Dedifferentiated amniotic fluid mesenchymal stem cell (primary cell): ENCODE measurements at regions not wholly inside any gene's neighbourhood (a gene's known extent, or its start where the extent isn't known, plus 50 kb on each side); places are given as distances from the start of the nearest gene placed in this dataset.

Source experiments
- DNase-seq: peaks from one replicate; pipeline ENCODE4 v3.0.0-alpha.2; 2016; ENCODE audit errors: extremely low spot score

DNA sequence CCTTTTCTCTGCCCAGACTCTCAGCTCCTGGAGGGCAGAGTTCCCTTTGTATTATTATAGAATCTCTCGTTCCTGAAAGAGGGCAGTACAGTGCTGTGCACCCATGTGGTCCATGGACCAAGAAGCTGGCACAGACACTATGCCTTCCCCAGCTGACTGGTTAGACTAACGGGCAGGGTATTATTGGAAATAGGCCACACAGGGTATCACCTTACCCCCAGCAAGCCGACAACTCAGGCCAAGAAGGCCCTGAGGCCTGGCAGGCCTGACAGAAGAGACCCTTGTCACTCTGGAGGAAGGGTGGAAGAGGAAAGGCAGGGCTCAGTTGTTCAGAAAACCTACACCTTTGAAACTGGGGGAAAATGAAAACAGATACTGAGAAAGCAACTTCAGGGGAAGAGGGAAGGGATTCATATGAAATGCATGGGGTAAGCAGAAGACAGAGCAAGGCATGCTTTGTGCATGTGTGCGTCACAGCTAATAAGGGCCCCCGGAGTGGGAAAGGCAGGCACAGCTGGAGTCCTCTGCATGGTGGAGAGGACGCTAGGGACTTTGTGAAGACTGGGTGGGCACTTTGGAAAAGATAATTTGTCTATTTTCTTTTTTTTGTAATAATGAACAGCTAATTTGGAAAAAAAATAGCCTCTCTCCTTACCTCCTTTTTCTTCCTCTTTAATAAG, 476.8 kb upstream of the CELF4 start:
- DNase-seq, result no peak

DNA sequence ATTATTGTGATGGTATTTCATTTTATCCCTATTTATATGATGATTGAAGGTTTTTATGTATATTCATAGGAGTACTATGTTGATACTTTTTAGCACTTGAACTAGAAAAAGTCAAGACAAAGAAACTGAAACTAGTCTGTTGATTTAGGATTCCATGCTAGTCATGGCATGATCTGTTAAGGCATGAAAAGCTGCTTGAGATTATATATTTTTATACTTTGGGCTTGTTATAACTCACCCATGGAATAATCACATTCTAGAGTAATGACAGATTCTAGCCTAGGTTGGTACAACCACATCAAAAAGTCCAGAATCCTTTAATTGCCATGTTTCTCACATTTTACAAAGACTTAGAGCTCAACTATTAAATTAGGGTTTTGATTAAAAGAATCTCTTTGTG, 472.6 kb upstream of the CELF4 start:
- no peak for DNase-seq

DNA sequence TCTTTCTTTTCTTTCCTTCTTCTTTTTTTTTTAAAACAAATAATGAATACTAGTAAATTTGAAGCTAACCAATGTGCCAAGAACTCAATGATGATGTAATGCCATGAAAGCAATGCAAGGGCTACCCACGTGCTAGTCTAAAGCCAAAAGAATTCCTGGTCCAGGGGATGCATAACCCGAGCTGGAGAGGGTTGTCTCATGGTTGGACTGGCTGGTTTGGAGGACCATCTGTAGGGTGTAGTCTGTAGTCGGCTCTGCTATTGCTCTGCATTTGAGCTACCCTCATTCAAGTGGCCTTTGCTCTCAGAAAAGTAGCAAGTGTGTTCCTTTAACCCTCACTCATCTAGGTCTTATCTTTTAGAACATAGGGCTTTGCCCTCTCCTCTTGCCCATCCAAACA, 469.6 kb upstream of the CELF4 start:
- no peak for DNase-seq

DNA sequence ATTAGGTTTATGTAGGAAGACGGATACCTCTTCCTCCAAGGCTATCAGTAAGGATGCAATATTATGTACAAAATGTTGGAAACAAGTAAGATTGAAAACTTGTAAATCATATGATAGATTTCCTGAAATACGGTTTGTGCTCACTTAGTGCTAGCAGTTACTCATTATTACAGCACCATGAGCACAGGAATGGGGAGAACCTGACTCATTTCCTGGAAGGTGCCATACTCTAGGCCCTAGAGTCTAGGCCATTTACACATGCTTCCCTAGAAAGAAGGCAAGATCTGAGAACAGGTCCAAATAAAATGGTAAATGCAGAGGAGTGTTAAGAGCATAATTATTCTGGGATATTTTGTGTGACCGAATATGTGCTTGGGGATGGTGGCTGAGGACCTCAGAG, 467.7 kb upstream of the CELF4 start:
- DNase-seq, result no peak

DNA sequence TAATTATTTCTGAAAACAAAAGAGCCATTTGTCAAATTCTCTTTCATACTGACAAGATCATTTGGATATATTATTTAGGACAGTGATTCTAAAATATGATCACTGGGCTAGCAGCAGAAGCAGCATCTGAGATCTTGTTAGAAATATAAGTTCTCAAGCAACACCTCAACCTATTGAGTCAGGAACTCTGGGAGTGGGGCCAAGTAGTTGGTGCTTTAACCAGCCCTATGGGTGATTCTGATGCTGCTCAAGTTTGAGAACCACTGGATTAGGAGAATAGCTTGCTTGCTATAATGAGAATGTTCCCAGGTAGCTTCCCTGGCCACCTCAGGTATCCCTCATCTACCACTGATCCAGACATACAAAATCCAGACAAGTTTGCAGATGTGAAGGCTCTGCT, 466.9 kb upstream of the CELF4 start:
- DNase-seq, result no peak

DNA sequence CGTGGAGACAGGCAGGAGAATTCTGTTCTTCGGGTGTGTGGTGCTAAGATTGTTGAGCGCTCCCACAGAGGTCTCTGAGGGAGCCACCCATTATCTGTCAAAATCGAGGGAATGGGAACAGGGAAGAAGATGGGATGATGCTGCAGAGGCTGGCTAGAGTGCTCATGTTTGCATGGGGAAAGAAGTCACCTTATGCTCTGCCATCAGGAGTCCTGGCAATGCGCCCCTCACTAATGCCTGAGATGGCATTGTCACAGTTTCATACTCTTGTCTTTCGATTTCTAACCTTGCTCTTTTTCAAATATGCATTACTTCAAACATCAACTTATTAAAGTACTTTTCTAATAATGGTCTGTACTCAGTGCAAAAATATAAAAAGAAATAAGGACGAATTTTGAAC, 463.3 kb upstream of the CELF4 start:
- DNase-seq, result no peak

DNA sequence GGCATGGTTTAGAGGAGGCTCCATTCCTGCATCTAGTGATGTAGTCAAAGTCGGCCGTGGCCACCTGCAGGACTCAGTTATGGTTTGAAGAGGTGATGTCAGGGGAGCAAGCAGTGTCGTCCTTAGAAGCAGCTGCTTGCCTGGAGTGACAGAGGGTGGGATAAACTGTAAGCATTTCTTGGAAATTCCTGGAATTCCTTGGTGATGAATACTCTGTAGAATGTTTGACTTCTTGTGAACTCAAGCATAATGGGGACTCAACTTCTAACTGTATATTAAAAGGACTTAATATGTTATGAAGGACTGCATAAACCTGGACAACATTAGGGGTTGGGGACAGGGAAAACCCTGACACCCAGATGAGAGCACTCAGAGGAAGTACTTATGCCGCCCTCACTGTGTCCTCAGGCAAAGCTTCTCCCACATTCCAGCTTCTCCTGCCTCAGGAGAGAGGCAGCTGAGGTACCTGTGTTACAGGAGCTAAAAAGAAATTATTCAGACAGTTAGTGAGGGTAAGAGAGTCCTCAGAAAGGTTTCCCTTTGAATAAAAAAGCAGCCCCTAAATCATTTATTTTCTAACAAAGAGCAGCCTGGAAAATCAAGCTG, 459.9 kb upstream of the CELF4 start:
- DNase-seq, result no peak

DNA sequence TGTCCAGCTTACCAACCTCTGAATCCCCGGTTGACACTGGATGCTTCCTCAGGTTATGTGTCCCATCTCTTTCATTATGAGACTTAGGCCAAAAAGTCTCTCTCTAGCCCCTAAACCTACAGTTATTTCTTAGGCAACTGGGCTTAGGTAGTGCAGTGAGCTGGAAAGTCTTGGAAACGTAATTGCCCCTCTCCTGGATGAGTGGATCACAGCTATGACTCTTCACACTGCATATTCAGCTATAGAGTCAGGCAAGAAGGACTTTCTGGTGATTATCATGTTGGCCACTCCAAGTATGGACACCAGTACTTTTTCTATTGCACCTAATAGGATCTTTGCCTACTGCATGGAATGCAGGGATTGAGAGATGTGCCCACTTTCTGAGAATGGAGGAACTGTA, 458.3 kb upstream of the CELF4 start:
- DNase-seq, result no peak

DNA sequence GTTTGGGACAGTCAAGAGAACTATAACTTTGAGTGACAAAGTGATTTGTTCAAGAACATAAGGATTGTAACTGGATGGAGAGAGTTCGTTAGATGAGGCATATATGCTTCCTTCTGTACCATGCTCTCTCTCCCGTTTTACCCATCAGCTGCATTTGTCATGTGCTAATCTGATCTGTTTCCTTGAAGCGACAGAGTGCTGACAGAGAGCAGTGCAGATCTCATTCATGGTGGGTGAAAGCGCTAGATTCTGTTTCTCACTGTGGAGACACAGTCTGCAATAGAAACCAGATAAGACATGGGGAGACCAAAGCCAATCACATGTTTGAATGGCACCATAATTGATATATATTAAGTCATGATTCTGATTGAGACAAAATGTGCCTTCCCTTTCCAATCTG, 456.6 kb upstream of the CELF4 start:
- no peak for DNase-seq

DNA sequence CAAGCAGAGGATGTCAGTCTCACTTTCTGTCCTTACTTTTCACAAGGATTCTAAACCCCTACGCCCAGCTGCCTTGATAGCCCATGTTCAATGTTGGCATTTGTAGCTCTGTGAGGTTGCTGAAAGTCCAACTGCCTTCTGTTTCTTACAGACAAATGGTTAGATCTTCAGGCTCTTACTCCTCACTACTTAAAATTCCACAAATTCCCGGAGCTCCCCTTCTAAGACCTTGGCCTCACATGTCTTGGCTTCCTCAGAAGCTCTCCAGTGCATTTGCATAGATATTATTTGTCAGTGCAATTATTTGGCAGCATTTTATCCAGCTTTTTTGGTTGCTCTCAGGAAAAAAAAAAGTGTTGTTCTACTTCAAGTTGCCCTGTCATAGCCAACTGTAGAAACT, 453.7 kb upstream of the CELF4 start:
- no peak for DNase-seq

DNA sequence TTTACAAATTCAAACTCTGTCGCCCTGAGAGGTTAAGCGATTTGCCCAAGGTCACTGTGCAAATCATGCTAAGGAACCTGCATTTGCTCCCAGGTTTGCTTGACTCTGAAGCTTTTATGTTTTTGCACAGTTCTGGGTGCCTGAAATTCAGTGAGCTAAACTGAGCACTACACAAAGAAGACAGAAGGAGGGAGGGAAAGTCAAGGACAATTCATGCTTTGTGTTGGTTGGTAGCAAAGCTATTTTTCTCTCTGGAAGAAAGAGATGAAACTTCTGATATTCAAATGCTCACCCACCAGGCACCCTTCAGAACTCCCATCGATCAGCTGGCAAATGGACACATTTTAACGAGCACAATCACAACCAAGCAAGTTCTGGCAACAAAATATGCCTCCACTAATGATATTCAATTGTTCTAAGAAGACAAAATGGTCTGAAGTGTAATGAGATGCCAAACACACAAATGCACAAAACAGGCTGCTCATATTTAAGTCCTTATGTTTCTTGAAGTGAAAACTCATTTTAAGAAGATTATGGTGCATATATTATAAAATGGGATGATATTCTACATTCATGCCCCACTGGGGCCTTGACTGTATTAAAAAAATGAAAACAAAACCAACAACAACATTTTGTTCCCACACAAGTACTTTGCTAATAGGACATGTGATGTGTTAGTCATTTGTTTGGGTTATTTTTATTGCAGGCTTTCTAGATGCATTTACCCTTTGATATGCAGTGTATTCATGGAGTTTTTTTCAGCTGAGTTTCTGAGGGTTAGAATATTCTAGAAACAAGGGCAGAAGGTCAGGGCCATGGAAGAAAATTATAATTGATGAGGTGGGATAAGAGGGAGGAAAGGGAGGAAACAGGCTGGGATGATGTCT, 445.6 kb upstream of the CELF4 start:
- no peak for DNase-seq

DNA sequence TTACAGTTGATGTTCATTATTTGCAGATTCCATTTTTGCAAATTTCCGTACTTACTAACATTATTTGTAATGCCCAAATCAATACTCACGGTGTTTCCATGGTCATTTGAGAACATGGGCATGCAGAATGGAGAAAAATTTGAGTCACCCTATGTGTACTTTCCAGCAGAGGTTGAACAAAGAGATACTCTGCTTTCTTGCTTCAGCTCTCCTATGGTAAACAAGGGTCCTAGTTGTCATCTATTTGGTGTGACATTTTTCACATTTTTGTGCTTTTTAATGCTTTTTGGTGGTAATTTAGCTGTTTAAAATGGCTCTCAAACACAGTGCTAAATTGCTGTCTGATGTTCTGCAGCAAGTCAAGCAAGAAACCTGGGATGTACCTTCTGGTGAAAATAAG, 444.4 kb upstream of the CELF4 start:
- no peak for DNase-seq

DNA sequence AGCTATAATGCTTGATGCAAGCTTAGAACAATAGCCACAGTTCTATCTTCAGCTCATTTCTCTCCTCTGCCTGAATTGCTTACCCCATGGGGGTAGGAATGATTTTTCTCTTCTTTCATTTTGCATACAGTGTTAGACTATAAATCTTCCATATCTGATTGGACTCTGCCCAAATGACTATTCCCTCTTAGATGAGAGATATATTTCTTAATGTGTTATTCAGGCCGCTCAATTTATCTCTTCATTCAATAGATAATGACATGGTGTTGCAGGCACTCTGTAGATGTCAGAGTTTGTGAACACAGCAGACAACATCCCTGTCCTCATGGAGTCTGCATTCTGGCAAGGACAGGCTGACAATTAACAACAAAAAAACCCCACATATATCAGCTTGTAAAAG, 443.7 kb upstream of the CELF4 start:
- DNase-seq, result no peak

DNA sequence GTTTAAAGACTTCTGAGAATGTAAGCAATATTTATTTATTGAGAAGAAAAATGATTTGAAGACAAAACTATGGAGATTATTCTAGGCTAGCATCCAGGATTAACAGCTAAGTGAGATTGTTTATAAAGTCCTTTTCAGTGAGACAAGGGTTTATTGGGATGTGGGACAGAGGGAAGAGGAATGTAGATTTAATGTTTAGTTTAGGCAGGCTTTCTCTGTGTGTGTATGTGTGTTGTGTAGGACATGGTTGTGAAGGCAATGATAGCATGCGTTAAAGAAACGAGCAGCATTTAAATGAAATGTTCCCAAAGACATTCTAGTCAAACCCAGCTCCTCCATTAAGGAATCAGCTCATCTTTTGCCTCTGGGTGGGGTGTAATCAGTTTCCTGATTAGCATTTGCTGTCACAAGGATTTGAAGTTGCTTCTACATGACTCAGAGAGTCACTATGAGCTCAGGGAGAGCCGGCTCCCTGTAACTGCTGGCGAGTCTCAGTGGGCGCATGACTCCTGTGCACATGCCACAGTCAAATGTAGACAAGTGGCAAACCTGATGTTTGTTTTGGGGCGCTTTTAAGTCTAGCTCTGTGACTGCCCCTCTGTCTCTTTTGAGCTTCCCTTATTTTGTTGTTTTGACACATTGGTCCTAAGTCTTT, 442.2 kb upstream of the CELF4 start:
- no peak for DNase-seq

DNA sequence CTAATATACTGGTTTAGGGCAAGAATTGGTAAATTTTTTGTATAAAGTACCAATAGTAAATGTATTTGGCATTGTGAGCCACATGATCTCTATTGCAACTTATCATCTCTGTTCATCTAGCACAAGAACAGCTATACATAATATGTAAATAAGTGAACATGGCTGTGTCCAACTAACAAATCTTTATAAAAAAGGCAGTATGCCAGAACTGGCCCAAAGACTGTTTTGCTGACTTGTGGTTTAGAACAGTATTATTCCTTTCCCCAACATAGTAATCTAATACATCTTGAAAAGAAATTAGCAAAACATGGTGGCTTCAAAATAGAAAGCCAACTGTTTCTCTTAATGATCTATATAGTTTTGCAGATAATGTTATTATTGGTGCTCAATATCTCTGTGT, 441.4 kb upstream of the CELF4 start:
- no peak for DNase-seq

DNA sequence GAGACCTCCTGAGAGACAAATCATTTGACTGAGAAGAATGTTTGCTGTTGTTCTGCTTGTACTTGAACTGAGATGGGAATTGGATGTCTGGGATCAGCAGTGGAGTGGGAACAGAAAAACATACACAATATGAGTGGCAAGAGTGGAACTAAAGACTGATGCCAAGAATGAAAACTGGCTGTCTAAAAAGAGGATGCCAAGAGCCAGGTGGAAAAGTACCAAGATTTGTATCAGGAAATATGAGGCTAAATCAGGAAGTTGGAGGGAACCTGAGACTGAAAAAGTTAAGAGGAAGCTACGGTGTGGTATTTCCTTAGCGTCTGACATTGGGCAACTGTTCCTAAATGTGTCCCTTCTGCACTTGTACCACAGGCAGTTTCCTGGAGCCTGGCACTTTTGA, 440.9 kb upstream of the CELF4 start:
- no peak for DNase-seq

DNA sequence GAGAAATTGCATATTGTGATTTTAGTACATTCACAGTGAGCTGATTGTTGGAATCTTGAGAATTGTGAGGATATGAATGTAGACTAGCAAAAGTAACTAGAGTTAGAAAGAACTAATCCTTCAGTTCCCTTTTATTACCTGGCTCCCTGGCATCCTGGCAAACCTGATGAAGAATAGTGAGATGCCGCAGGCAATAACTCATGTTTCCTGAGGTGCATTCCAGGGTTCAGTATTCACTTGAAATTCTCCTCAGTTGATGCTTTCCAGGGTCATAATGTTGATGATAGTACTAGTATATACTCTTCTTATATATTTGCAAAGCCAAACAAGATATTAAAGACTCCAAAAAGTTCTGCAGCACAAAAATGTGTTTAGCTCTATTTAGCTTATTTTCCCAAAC, 432.1 kb upstream of the CELF4 start:
- no peak for DNase-seq

DNA sequence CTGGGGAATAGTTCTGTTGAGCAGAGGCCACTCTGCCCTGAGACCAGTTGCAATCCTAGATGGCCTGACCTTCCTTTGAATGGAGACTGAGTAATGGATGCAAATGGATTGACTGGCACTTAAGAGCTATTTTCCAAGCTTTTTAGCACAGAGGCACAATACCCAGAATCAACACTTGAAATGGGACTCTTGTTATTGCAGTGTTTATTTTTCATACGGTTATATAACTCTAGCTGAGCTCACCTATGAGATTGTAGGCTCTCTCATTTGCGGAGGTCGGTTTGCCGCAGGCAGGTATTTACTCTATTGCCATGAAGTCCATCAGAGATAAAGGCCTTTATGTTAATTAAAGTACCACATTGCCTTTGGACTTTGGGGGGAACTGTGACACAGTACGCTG, 422.3 kb upstream of the CELF4 start:
- DNase-seq, result no peak

DNA sequence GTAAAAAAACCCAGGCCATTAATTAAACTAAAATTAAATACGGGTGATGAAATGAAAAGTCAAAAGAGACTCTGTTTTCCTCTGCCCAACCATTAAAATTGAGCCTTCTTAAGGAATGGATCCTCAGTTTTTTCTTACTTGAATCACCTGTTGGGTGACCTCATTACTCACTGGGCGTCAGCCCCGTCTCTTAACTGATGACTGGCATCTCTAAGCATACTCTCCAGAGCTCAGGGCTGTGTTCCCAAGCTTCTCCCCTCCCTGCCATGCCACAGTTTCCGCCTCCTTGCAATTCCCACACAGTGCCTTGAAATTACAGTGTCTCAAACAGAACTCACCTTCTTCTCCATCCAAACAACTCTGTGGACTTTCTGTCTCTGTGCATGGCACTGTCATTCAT, 421.1 kb upstream of the CELF4 start:
- no peak for DNase-seq

DNA sequence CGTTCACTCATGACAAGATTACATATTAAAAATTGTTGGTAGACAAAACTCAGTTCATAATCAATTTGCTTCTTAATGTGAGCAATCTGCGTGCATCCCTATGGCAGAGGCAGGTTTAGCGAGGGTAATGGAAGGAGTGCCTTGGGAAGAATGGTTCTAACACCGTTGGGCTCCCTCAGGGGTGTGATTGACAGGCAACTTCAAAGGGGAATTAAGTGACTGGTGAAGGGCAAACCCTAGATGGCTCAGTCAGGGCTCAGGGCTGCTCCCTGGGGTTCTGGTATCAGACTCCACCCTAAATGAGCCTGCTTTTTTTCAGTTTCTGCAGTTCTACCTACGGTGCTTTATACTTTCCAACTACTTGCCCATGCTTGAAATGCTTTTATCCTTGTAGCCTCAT, 419.5 kb upstream of the CELF4 start:
- no peak for DNase-seq

DNA sequence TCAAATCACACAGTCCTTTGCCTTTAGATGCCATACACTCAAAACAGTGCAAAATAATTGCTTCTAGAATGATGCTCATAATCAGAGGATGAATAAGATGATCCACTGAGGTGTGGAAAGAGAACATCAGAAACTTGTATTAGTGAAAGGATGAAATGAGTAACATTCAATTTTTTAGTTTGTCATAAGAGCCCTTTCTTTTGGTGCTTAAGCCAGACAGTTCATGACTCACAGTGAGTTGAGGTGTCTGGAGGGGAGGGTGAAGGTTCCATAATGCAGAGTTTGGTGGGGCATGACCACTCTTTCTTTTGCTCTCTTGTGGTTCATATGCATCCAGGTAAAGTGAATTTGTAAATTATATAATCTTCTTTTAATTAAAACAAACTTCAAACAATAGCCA, 415.0 kb upstream of the CELF4 start:
- no peak for DNase-seq

DNA sequence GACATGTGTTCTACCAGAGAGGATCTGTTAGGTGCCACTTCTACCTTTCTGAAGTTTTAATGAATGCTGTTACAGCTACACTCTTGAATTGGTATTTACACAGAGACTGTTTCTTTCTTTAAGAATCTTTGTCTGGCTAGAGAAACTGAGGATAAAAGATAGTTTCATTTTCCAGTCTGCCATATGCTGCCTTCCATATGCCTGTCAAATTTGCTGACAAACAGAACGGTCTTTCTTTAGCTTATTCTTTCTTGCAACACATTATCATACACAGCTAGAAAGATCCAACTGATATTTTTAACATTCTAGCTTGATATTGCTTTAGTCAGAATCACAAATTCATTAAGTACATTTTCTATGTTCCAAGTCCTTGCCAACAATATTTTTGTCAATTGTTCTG, 409.8 kb upstream of the CELF4 start:
- DNase-seq, result no peak

DNA sequence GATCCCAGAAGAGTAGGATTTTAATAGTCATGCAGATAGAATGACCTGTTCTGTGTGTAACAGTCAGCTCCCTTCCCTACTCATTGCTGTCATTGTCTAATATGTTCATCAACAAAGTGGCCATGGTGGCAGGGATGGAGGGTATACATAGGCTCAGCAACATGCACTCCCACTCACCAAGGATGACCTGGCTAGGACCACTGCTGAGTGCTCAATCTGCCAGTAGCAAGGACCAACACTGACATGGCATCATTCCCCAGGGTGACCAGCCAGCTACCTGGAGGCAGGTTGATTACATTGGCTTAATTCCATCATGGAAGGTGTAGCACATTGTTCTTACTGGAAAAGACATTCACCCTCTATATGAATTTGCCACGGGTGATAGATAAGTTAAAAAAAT, 401.7 kb upstream of the CELF4 start:
- DNase-seq, result no peak
